ENCODE measurements at regions not wholly inside any gene's neighbourhood (a gene's known extent, or its start where the extent isn't known, plus 50 kb on each side); places are given as distances from the start of the nearest gene placed in this dataset.

DNA sequence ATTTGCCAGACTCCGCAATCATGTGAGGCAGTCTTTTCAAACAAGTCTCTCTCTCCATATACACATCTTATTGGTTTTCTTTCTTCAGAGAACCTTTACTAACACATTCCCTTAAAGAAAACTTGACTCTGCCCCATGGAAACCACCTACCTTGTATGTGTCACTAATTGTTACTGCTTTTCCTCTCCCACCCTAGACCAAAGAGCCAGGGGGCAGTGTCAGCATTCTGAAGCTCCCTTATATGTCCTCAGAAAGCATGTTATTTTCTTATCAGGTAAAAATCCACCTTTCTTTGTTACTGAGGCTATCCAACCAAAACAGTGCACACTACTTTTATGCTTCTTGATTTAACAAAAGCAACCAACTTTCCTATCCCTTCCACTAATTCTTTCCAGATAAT lies 98.9 kb upstream of the SLC5A9 start:
- TF ChIP-seq CTCF (conservative IDR thresholded peaks at IDR 0.05; ENCODE audit: low read length), result peak; percentile 30; the same call in 1 of the 2 replicates
- no peak for TF ChIP-seq EZH2phosphoT487 (IDR thresholded peaks at IDR 0.05; ENCODE audit: borderline replicate concordance)

Data from Loucy (cell line).